ENCODE measurements at regions not wholly inside any gene's neighbourhood (a gene's known extent, or its start where the extent isn't known, plus 50 kb on each side); places are given as distances from the start of the nearest gene placed in this dataset.
"Not testable (repeated sequence)": the region's sequence is repeated elsewhere in the genome, so short reads cannot be mapped to it uniquely, and the experiment has no call there.

GRCh38 chr7:65269150-65269856 lies 104.4 kb upstream of the ZNF92 start:
- peak overlapping the region; percentile 29 for H3K4me3 ChIP-seq (replicated peaks; ENCODE audit: low read depth, low read length)
- TF ChIP-seq CTCF (IDR thresholded peaks at IDR 0.05; ENCODE audit: low read length, missing control alignments), result no peak
- DNase-seq (ENCODE audit: low read depth), result peak; percentile 22

GRCh38 chr7:65268782-65269149 lies 104.9 kb upstream of the ZNF92 start:
- no peak overlapping the region for H3K4me3 ChIP-seq (replicated peaks; ENCODE audit: low read depth, low read length)
- TF ChIP-seq CTCF (IDR thresholded peaks at IDR 0.05; ENCODE audit: low read length, missing control alignments), result no peak
- no peak for DNase-seq (ENCODE audit: low read depth)

- no peak overlapping the region for H3K4me3 ChIP-seq (replicated peaks; ENCODE audit: low read depth, low read length)
- no peak for TF ChIP-seq CTCF (IDR thresholded peaks at IDR 0.05; ENCODE audit: low read length, missing control alignments)
- DNase-seq (ENCODE audit: low read depth), result no peak
These were observed 107.6 kb upstream of the ZNF92 start for GRCh38 chr7:65265933-65266519.

GRCh38 chr7:65264258-65264657 lies 109.4 kb upstream of the ZNF92 start:
- no peak overlapping the region for H3K4me3 ChIP-seq (replicated peaks; ENCODE audit: low read depth, low read length)
- no peak for TF ChIP-seq CTCF (IDR thresholded peaks at IDR 0.05; ENCODE audit: low read length, missing control alignments)
- no peak for DNase-seq (ENCODE audit: low read depth)

GRCh38 chr7:65260673-65261072 lies 113.0 kb upstream of the ZNF92 start:
- H3K4me3 ChIP-seq (replicated peaks; ENCODE audit: low read depth, low read length); DNase-seq (ENCODE audit: low read depth): not testable (repeated sequence)

GRCh38 chr7:65259864-65260525 lies 113.7 kb upstream of the ZNF92 start:
- H3K4me3 ChIP-seq (replicated peaks; ENCODE audit: low read depth, low read length); DNase-seq (ENCODE audit: low read depth): not testable (repeated sequence)

GRCh38 chr7:65254061-65254460 lies 119.6 kb upstream of the ZNF92 start:
- H3K4me3 ChIP-seq (replicated peaks; ENCODE audit: low read depth, low read length), result no peak overlapping the region
- TF ChIP-seq CTCF (IDR thresholded peaks at IDR 0.05; ENCODE audit: low read length, missing control alignments), result no peak

More at GRCh38 chr7:65254061-65254460, 119.6 kb upstream of the ZNF92 start:
- DNase-seq (ENCODE audit: low read depth), result no peak
